ENCODE measurements at regions not wholly inside any gene's neighbourhood (a gene's known extent, or its start where the extent isn't known, plus 50 kb on each side); places are given as distances from the start of the nearest gene placed in this dataset.

- no peak for DNase-seq
Observed at GRCh38 chr5:35359859-35360258, 129.6 kb upstream of the PRLR start.

GRCh38 chr5:35357973-35358372 lies 127.7 kb upstream of the PRLR start:
- DNase-seq = no peak

GRCh38 chr5:35356725-35357124 lies 126.4 kb upstream of the PRLR start:
- DNase-seq = no peak

- no peak for DNase-seq
Observed at GRCh38 chr5:35354751-35355150, 124.5 kb upstream of the PRLR start.

GRCh38 chr5:35345222-35345621 lies 114.9 kb upstream of the PRLR start:
- no peak for DNase-seq

GRCh38 chr5:35342664-35343063 lies 112.4 kb upstream of the PRLR start:
- no peak for DNase-seq

GRCh38 chr5:35341189-35341588 lies 110.9 kb upstream of the PRLR start:
- no peak for DNase-seq

GRCh38 chr5:35339616-35340100 lies 109.4 kb upstream of the PRLR start:
- DNase-seq = no peak

GRCh38 chr5:35339006-35339405 lies 108.7 kb upstream of the PRLR start:
- DNase-seq = no peak

- no peak for DNase-seq
Observed at GRCh38 chr5:35338157-35338453, 107.8 kb upstream of the PRLR start.

GRCh38 chr5:35337340-35338156 lies 107.3 kb upstream of the PRLR start:
- no peak for DNase-seq

- no peak for DNase-seq
Observed at GRCh38 chr5:35336230-35336629, 105.9 kb upstream of the PRLR start.

GRCh38 chr5:35335752-35336151 lies 105.5 kb upstream of the PRLR start:
- no peak for DNase-seq

- DNase-seq = no peak
Observed at GRCh38 chr5:35333366-35333765, 103.1 kb upstream of the PRLR start.

GRCh38 chr5:35331956-35332950 lies 102.0 kb upstream of the PRLR start:
- no peak for DNase-seq

GRCh38 chr5:35325836-35326235 lies 95.5 kb upstream of the PRLR start:
- no peak for DNase-seq

- DNase-seq = no peak
Observed at GRCh38 chr5:35324679-35325078, 94.4 kb upstream of the PRLR start.

- DNase-seq = no peak
Observed at GRCh38 chr5:35324201-35324600, 93.9 kb upstream of the PRLR start.

GRCh38 chr5:35320029-35320428 lies 89.7 kb upstream of the PRLR start:
- no peak for DNase-seq

GRCh38 chr5:35319333-35320002 lies 89.2 kb upstream of the PRLR start:
- no peak for DNase-seq

GRCh38 chr5:35317586-35317985 lies 87.3 kb upstream of the PRLR start:
- DNase-seq = no peak

- no peak for DNase-seq
Observed at GRCh38 chr5:35316611-35317274, 86.5 kb upstream of the PRLR start.

GRCh38 chr5:35313291-35313690 lies 83.0 kb upstream of the PRLR start:
- no peak for DNase-seq
